ENCODE measurements at regions not wholly inside any gene's neighbourhood (a gene's known extent, or its start where the extent isn't known, plus 50 kb on each side); places are given as distances from the start of the nearest gene placed in this dataset.

DNA sequence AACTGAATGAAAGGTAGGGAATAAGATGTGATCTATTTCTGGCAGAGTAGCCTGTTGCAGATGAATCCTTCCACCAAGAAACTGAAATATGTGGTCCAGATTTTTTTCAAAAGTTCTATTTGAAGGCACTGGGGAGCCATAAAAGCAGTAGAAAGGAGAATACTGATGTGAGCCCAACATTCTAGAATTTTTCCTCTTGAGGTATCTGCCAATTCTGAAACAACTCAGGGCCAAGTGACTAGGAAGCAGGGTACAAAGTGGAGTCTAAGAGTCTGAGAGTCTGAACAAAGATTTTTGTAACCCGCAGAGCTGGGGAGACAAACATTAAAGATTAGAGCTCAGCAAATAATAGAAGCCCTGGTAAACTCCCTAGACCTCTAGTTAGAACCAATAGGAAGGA is 58.3 kb upstream of the SLCO3A1 start:
- H4K20me1 ChIP-seq (ENCODE audit: control insufficient read depth, extremely low read depth, insufficient read depth, low read length), result no peaks in the 10 kb centered on the region
- H3K9ac ChIP-seq (ENCODE audit: control insufficient read depth, extremely low read depth, insufficient read depth, low read length), result no peak overlapping the region
- H2AFZ ChIP-seq (ENCODE audit: control insufficient read depth, low read length), result no peak overlapping the region
- H3K9me1 ChIP-seq (ENCODE audit: control insufficient read depth, extremely low read depth, insufficient read depth, low read length), result no peaks in the 10 kb centered on the region
- DNase-seq (ENCODE audit: low read depth, low spot score), result no peak
- TF ChIP-seq, protein P1, sequence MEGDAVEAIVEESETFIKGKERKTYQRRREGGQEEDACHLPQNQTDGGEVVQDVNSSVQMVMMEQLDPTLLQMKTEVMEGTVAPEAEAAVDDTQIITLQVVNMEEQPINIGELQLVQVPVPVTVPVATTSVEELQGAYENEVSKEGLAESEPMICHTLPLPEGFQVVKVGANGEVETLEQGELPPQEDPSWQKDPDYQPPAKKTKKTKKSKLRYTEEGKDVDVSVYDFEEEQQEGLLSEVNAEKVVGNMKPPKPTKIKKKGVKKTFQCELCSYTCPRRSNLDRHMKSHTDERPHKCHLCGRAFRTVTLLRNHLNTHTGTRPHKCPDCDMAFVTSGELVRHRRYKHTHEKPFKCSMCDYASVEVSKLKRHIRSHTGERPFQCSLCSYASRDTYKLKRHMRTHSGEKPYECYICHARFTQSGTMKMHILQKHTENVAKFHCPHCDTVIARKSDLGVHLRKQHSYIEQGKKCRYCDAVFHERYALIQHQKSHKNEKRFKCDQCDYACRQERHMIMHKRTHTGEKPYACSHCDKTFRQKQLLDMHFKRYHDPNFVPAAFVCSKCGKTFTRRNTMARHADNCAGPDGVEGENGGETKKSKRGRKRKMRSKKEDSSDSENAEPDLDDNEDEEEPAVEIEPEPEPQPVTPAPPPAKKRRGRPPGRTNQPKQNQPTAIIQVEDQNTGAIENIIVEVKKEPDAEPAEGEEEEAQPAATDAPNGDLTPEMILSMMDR (optimal IDR thresholded peaks at IDR 0.05 in 1 of 3, IDR thresholded peaks at IDR 0.05 in 1 of 3, conservative IDR thresholded peaks at IDR 0.05 in 1 of 3; ENCODE audit: extremely low read depth in 1 of 3, insufficient read depth in 2 of 3, low read length in 3 of 3), result no peak
- TF ChIP-seq EZH2 (IDR thresholded peaks at IDR 0.05; ENCODE audit: low read length), result no peak
- H3K4me1 ChIP-seq (ENCODE audit: control insufficient read depth, extremely low read depth, insufficient read depth, low read length), result peaks cover 12% of the 10 kb centered on the region
- no peak overlapping the region for H3K4me3 ChIP-seq (ENCODE audit: control insufficient read depth in 2 of 3, extremely low read depth in 1 of 3, insufficient read depth in 2 of 3, low read depth in 1 of 3, low read length in 3 of 3)
- H3K27ac ChIP-seq (ENCODE audit: control insufficient read depth, insufficient read depth, low read length), result no peak overlapping the region
- no peak for FAIRE-seq
- no peak overlapping the region for H3K4me2 ChIP-seq (ENCODE audit: control insufficient read depth, extremely low read depth, insufficient read depth, low read depth, low read length)
- no peaks in the 10 kb centered on the region for H3K36me3 ChIP-seq (ENCODE audit: control insufficient read depth in 2 of 2, extremely low read depth in 1 of 2, insufficient read depth in 2 of 2, low read length in 2 of 2)
- H3K9me3 ChIP-seq (ENCODE audit: control insufficient read depth, low read depth, low read length), result no peaks in the 10 kb centered on the region
- dilution Hi-C loops (cut with MboI; ENCODE audit: extremely low pct_ligation_motif_present, low sequenced_read_pairs), result no loop called here
- no peaks in the 10 kb centered on the region for H3K79me2 ChIP-seq (ENCODE audit: control insufficient read depth, insufficient read depth, low read length)
- H3K27me3 ChIP-seq (ENCODE audit: control insufficient read depth, extremely low read depth, insufficient read depth, low read length), result no peaks in the 10 kb centered on the region

DNA sequence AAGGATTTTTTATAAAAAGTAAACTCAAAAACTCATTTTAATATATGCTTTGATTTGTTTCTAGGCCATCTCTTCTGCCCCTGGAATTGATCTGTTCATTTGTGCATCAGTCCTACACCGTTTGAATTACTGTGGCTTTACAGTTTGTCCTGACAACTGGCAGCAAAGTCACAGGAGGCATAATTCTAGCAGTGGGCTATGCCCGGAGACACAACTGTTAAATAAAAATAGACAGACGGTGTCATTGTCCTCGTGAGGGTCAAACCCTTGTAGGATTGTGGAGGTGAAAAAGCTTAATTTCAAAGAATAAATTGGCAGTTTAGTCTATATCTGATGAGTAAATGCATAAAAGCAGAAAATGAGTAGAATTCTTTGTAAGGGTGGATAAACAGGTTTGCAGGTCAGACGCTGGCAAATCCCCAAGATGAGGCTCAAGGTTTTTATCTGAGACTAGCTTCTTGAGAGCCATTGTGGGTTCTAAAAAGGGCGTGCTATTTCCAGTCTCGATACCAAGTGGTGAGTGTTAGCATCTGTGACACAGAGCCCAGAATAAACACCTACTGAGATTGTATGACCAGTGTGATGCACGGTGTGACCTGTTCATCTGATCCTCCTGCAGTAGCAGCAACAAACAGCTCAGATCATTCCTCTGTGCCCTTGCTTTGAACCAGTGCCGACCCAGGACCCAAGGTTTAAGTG is 51.5 kb upstream of the SLCO3A1 start:
- H3K27ac ChIP-seq (ENCODE audit: control insufficient read depth, insufficient read depth, low read length), result no peak overlapping the region
- H3K4me2 ChIP-seq (ENCODE audit: control insufficient read depth, extremely low read depth, insufficient read depth, low read depth, low read length), result no peak overlapping the region
- no peak overlapping the region for H3K4me3 ChIP-seq (ENCODE audit: control insufficient read depth in 2 of 3, extremely low read depth in 1 of 3, insufficient read depth in 2 of 3, low read depth in 1 of 3, low read length in 3 of 3)
- no peaks in the 10 kb centered on the region for H3K9me1 ChIP-seq (ENCODE audit: control insufficient read depth, extremely low read depth, insufficient read depth, low read length)
- FAIRE-seq (no peak), DNase-seq (ENCODE audit: low read depth, low spot score) (no peak)
- H3K79me2 ChIP-seq (ENCODE audit: control insufficient read depth, insufficient read depth, low read length), result no peaks in the 10 kb centered on the region
- H3K4me1 ChIP-seq (ENCODE audit: control insufficient read depth, extremely low read depth, insufficient read depth, low read length), result no peaks in the 10 kb centered on the region
- peaks cover 2% of the 10 kb centered on the region for H3K27me3 ChIP-seq (ENCODE audit: control insufficient read depth, extremely low read depth, insufficient read depth, low read length)
- H4K20me1 ChIP-seq (ENCODE audit: control insufficient read depth, extremely low read depth, insufficient read depth, low read length), result no peaks in the 10 kb centered on the region
- TF ChIP-seq, protein P1 (optimal IDR thresholded peaks at IDR 0.05 in 1 of 3, IDR thresholded peaks at IDR 0.05 in 1 of 3, conservative IDR thresholded peaks at IDR 0.05 in 1 of 3; ENCODE audit: extremely low read depth in 1 of 3, insufficient read depth in 2 of 3, low read length in 3 of 3), result no peak
- no peak for TF ChIP-seq EZH2 (IDR thresholded peaks at IDR 0.05; ENCODE audit: low read length)
- no peaks in the 10 kb centered on the region for H3K9me3 ChIP-seq (ENCODE audit: control insufficient read depth, low read depth, low read length)
- no peak overlapping the region for H3K9ac ChIP-seq (ENCODE audit: control insufficient read depth, extremely low read depth, insufficient read depth, low read length)
- no peaks in the 10 kb centered on the region for H3K36me3 ChIP-seq (ENCODE audit: control insufficient read depth in 2 of 2, extremely low read depth in 1 of 2, insufficient read depth in 2 of 2, low read length in 2 of 2)
- dilution Hi-C loops (cut with MboI; ENCODE audit: extremely low pct_ligation_motif_present, low sequenced_read_pairs), result no loop called here
- no peak overlapping the region for H2AFZ ChIP-seq (ENCODE audit: control insufficient read depth, low read length)

All from keratinocyte (primary cell).